ENCODE measurements at regions not wholly inside any gene's neighbourhood (a gene's known extent, or its start where the extent isn't known, plus 50 kb on each side); places are given as distances from the start of the nearest gene placed in this dataset.

DNA sequence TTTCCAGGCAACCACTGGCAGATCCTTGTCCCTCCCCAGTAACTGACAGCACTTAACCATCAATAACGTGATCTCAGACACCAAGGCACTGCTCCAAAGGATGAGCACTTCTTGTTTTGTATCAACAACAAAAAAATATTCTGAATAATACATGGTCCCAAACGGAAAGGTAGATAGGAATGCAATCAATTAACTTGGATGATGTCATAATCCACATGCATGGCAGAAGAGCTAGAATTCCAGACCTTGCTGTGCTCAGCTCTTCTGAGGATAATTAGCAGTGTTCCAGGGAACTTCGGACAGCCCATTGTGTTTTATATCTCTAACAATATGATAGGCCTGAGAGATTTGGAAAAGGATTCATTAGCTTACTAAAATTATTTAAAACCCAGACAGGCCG is 288.4 kb upstream of the PCSK5 start:
- Histone ChIP-seq H3K27me3 (no peaks in the 10 kb centered on the region), H3K4me1 (no peaks in the 10 kb centered on the region), H3K36me3 (no peaks in the 10 kb centered on the region), H3K4me3 (no peak overlapping the region), H3K27ac (no peak overlapping the region), H3K9me3 (no peaks in the 10 kb centered on the region)
- DNase-seq = no peak
- in situ Hi-C loops (cut with MboI; ENCODE audit: low sequenced_read_pairs in 4 of 4) = no loop called here
- TF ChIP-seq, protein P1, sequence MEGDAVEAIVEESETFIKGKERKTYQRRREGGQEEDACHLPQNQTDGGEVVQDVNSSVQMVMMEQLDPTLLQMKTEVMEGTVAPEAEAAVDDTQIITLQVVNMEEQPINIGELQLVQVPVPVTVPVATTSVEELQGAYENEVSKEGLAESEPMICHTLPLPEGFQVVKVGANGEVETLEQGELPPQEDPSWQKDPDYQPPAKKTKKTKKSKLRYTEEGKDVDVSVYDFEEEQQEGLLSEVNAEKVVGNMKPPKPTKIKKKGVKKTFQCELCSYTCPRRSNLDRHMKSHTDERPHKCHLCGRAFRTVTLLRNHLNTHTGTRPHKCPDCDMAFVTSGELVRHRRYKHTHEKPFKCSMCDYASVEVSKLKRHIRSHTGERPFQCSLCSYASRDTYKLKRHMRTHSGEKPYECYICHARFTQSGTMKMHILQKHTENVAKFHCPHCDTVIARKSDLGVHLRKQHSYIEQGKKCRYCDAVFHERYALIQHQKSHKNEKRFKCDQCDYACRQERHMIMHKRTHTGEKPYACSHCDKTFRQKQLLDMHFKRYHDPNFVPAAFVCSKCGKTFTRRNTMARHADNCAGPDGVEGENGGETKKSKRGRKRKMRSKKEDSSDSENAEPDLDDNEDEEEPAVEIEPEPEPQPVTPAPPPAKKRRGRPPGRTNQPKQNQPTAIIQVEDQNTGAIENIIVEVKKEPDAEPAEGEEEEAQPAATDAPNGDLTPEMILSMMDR (IDR thresholded peaks at IDR 0.05 in 4 of 5, conservative IDR thresholded peaks at IDR 0.05 in 1 of 5) = no peak
- TF ChIP-seq POLR2A (IDR thresholded peaks at IDR 0.05) = no peak
- intact Hi-C loops (cut with DNase I; ENCODE audit: low total_unique reads) = no loop called here
- ATAC-seq = no peak

DNA sequence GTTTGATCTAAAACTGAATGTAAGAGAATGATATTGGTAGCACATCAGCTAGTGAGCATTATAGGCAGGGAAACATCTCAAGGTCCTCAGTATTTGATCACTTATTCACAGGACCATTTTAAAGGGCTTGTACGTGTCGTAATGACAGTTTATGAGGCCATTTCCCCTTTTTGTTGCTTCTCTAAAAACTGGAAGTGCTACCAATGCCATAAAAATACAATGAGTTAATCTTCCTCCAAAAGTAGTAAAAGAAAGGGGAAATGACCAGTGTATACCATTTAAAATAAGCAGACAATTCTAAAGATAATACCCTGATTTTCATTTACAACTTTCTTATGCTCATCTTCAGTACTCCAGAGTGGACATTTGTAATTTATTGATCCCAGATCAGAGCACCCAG is 285.8 kb upstream of the PCSK5 start:
- TF ChIP-seq, protein P1 (IDR thresholded peaks at IDR 0.05 in 4 of 5, conservative IDR thresholded peaks at IDR 0.05 in 1 of 5) = no peak
- TF ChIP-seq POLR2A (IDR thresholded peaks at IDR 0.05) = no peak
- Histone ChIP-seq H3K27ac (no peak overlapping the region), H3K36me3 (no peaks in the 10 kb centered on the region), H3K27me3 (no peaks in the 10 kb centered on the region), H3K4me3 (no peak overlapping the region), H3K4me1 (no peaks in the 10 kb centered on the region), H3K9me3 (no peaks in the 10 kb centered on the region)
- DNase-seq (no peak), ATAC-seq (no peak)
- intact Hi-C loops (cut with DNase I; ENCODE audit: low total_unique reads) (no loop called here), in situ Hi-C loops (cut with MboI; ENCODE audit: low sequenced_read_pairs in 4 of 4) (no loop called here)

DNA sequence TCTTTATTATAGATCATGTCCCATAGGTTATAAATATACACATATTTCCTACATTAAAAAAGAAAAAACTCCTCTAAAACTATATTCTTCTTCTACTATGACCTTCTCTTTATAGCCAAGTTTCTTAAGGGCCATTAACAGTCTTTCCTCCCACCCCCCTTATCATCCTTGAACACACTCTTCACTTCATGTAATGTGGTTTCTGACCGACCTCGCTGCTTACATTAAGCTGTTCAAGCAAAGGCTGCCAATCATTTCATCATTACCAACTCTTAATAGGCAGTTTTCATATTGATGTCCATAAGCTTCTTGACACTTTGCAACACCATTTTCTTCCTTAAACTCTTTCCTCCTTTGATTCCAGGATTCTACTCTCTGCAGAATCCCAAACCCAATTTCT is 283.0 kb upstream of the PCSK5 start:
- intact Hi-C loops (cut with DNase I; ENCODE audit: low total_unique reads) = no loop called here
- TF ChIP-seq, protein P1 (IDR thresholded peaks at IDR 0.05 in 4 of 5, conservative IDR thresholded peaks at IDR 0.05 in 1 of 5) = no peak
- TF ChIP-seq POLR2A (IDR thresholded peaks at IDR 0.05) = no peak
- H3K27ac ChIP-seq = no peak overlapping the region

DNA sequence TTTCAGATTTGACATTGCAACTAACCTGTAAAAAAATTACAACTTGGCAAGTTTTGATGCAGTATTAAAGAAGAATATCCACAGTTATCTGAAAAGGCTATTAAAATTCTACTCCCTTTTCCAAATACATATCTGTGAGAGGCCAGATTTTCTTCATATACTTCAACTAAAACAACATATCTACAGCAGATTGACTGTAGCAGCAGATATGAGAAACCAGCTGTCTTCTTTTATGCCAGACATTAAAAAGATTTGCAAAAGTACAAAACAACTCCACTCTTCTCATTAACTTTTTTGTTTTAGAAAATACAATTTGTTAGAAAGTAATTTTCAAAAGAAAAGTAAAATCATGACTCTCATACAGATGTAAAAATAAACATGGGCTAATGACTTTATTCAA is 281.1 kb upstream of the PCSK5 start:
- DNase-seq = no peak
- no peaks in the 10 kb centered on the region for H3K9me3 ChIP-seq
- ATAC-seq = no peak
- H3K27ac ChIP-seq = no peak overlapping the region
- intact Hi-C loops (cut with DNase I; ENCODE audit: low total_unique reads) (no loop called here), in situ Hi-C loops (cut with MboI; ENCODE audit: low sequenced_read_pairs in 4 of 4) (no loop called here)
- no peaks in the 10 kb centered on the region for H3K27me3 ChIP-seq
- no peak overlapping the region for H3K4me3 ChIP-seq
- no peak for TF ChIP-seq POLR2A (IDR thresholded peaks at IDR 0.05)
- TF ChIP-seq, protein P1 (IDR thresholded peaks at IDR 0.05 in 4 of 5, conservative IDR thresholded peaks at IDR 0.05 in 1 of 5) = no peak
- H3K36me3 ChIP-seq = no peaks in the 10 kb centered on the region
- H3K4me1 ChIP-seq = no peaks in the 10 kb centered on the region

More for the DNA sequence above, 283.0 kb upstream of the PCSK5 start:
- H3K36me3 ChIP-seq = no peaks in the 10 kb centered on the region
- H3K9me3 ChIP-seq = no peaks in the 10 kb centered on the region
- H3K27me3 ChIP-seq = no peaks in the 10 kb centered on the region
- no peak for DNase-seq
- H3K4me1 ChIP-seq = no peaks in the 10 kb centered on the region
- ATAC-seq = no peak
- in situ Hi-C loops (cut with MboI; ENCODE audit: low sequenced_read_pairs in 4 of 4) = no loop called here
- no peak overlapping the region for H3K4me3 ChIP-seq

DNA sequence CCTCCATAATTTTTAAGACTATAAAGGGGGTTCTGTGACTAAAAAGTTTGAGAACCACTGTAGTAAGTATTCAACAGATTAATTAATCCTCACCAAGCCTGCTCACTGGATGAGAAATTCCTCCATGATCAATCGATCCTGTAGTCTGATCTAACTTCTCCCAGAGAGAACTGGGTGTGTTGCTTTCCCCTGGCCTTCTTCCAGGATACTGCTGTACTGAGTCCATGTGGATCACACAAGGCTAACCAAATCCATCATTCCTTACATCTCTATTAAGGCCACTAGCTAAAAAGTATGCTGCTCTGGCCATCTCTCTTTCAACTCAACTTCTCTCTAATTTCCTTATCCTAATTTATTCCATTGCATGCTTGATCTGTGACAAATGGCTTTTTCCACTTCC is 280.2 kb upstream of the PCSK5 start:
- in situ Hi-C loops (cut with MboI; ENCODE audit: low sequenced_read_pairs in 4 of 4) = no loop called here
- H3K4me1 ChIP-seq = no peaks in the 10 kb centered on the region
- no peaks in the 10 kb centered on the region for H3K36me3 ChIP-seq
- no peak overlapping the region for H3K4me3 ChIP-seq
- TF ChIP-seq, protein P1 (IDR thresholded peaks at IDR 0.05 in 4 of 5, conservative IDR thresholded peaks at IDR 0.05 in 1 of 5) = no peak
- no peak for TF ChIP-seq POLR2A (IDR thresholded peaks at IDR 0.05)
- ATAC-seq = no peak
- no peak overlapping the region for H3K27ac ChIP-seq
- no peaks in the 10 kb centered on the region for H3K9me3 ChIP-seq
- intact Hi-C loops (cut with DNase I; ENCODE audit: low total_unique reads) = no loop called here
- H3K27me3 ChIP-seq = no peaks in the 10 kb centered on the region
- no peak for DNase-seq
